RPMI7951 (cell line): ENCODE measurements at regions not wholly inside any gene's neighbourhood (a gene's known extent, or its start where the extent isn't known, plus 50 kb on each side); places are given as distances from the start of the nearest gene placed in this dataset.

Experiments
- DNase-seq: peaks from one replicate; pipeline ENCODE4 v3.0.0-alpha.2; 2012; ENCODE audit warnings: low read depth

- DNase-seq = no peak
Measured at GRCh38 chr15:85941186-85941855, 138.3 kb upstream of the AGBL1 start.

GRCh38 chr15:85942632-85943031, 137.0 kb upstream of the AGBL1 start:
- DNase-seq = no peak

- DNase-seq = no peak
Measured at GRCh38 chr15:85943151-85943550, 136.5 kb upstream of the AGBL1 start.

GRCh38 chr15:85943791-85944190, 135.9 kb upstream of the AGBL1 start:
- no peak for DNase-seq

GRCh38 chr15:85947021-85947420, 132.7 kb upstream of the AGBL1 start:
- no peak for DNase-seq

- no peak for DNase-seq
Measured at GRCh38 chr15:85947936-85948335, 131.7 kb upstream of the AGBL1 start.

GRCh38 chr15:85950101-85950500, 129.6 kb upstream of the AGBL1 start:
- no peak for DNase-seq

GRCh38 chr15:85954586-85954985, 125.1 kb upstream of the AGBL1 start:
- no peak for DNase-seq

GRCh38 chr15:85955501-85956391, 123.9 kb upstream of the AGBL1 start:
- DNase-seq = peak; percentile 7

- peak; percentile 5 for DNase-seq
Measured at GRCh38 chr15:85956532-85957275, 123.0 kb upstream of the AGBL1 start.

GRCh38 chr15:85959611-85960010, 120.1 kb upstream of the AGBL1 start:
- DNase-seq = no peak

- no peak for DNase-seq
Measured at GRCh38 chr15:85960381-85960780, 119.3 kb upstream of the AGBL1 start.

GRCh38 chr15:85961821-85962220, 117.8 kb upstream of the AGBL1 start:
- no peak for DNase-seq

GRCh38 chr15:85963262-85963760, 116.4 kb upstream of the AGBL1 start:
- DNase-seq = no peak

- no peak for DNase-seq
Measured at GRCh38 chr15:85964471-85964870, 115.2 kb upstream of the AGBL1 start.

GRCh38 chr15:85967553-85967952, 112.1 kb upstream of the AGBL1 start:
- no peak for DNase-seq

GRCh38 chr15:85972805-85973540, 106.7 kb upstream of the AGBL1 start:
- DNase-seq = no peak

- peak; percentile 10 for DNase-seq
Measured at GRCh38 chr15:85973584-85974347, 105.9 kb upstream of the AGBL1 start.

- peak; percentile 21 for DNase-seq
Measured at GRCh38 chr15:85974348-85974705, 105.3 kb upstream of the AGBL1 start.

- no peak for DNase-seq
Measured at GRCh38 chr15:85974742-85975141, 104.9 kb upstream of the AGBL1 start.

GRCh38 chr15:85976102-85976501, 103.6 kb upstream of the AGBL1 start:
- DNase-seq = no peak
